GM12878 (cell line): ENCODE measurements at regions not wholly inside any gene's neighbourhood (a gene's known extent, or its start where the extent isn't known, plus 50 kb on each side); places are given as distances from the start of the nearest gene placed in this dataset.

Experiments used
- ATAC-seq: fragments of 200-7000 bp; cut with Tn5 transposase; 3 replicates; pipeline ENCODE4 v1.9.1; 2020; ENCODE audit warnings: mild to moderate bottlenecking, moderate library complexity
- BruUV-seq: library from RNA; stranded (reverse); fragments of 400-500 nt; replicated peaks from 2 replicates; lab custom pipeline; 2021; lab: Mats Ljungman, UMichigan
- CTCF ChIA-PET: fragments of 300-600 bp; sonication (Branson Sonifier 250); formaldehyde crosslinking; extraction: SDS; loops from one replicate; lab custom pipeline; 2021; ENCODE audit warnings: inconsistent platforms; lab: Yijun Ruan, JAX
- POLR2A ChIA-PET: fragments of 350-600 bp; formaldehyde crosslinking; extraction: SDS; loops from one replicate; lab custom pipeline; 2021; ENCODE audit warnings: inconsistent platforms; lab: Charles Lee
- RAD21 ChIA-PET: fragments of 300-600 bp; sonication (Branson Sonifier 250); formaldehyde crosslinking; loops from one replicate; lab custom pipeline; 2023; ENCODE audit warnings: antibody characterized with exemption; ENCODE audit not compliant: unreplicated experiment; lab: Charles Lee
- SMC1A ChIA-PET: fragments of 300-600 bp; sonication (Branson Sonifier 250); formaldehyde crosslinking; loops from one replicate; lab custom pipeline; 2023; ENCODE audit not compliant: unreplicated experiment, uncharacterized antibody; lab: Charles Lee
- DNase-seq: peaks from one replicate; pipeline ENCODE4 v3.0.0-alpha.2; 2011; ENCODE audit warnings: low read depth, low spot score
- FAIRE-seq: peaks from 3 replicates; lab custom pipeline; 2011; peaks lifted over from hg19 to GRCh38; lab: Jason Lieb, UNC
- H2AFZ ChIP-seq: 2 replicates; pipeline ENCODE4 v1.6.0; 2011; ENCODE audit warnings: low read depth, low read length, control low read depth; ENCODE audit not compliant: control insufficient read depth
- H3K27ac ChIP-seq: 2 replicates; pipeline ENCODE4 v1.5.1; 2011; ENCODE audit warnings: control low read depth; ENCODE audit not compliant: control insufficient read depth, insufficient read depth
- H3K27me3 ChIP-seq, 2 experiments: replicated peaks in 1 of 2; 2 replicates each; pipeline versions ENCODE4 v1.6.0 to v1.6.1; 2011; ENCODE audit warnings: low read length in 1 of 2; ENCODE audit not compliant: control insufficient read depth in 2 of 2, insufficient read depth in 2 of 2
- H3K36me3 ChIP-seq, 2 experiments: 2 replicates each; pipeline ENCODE4 v1.5.1; 2011; ENCODE audit warnings: low read length in 1 of 2; ENCODE audit not compliant: control insufficient read depth in 2 of 2, insufficient read depth in 2 of 2
- H3K4me1 ChIP-seq: 2 replicates; pipeline ENCODE4 v1.6.1; 2011; ENCODE audit warnings: mild to moderate bottlenecking, low read length, moderate library complexity, mixed read lengths; ENCODE audit not compliant: control insufficient read depth, insufficient read depth
- H3K4me2 ChIP-seq: 2 replicates; pipeline ENCODE4 v1.6.0; 2011; ENCODE audit warnings: control low read depth; ENCODE audit not compliant: control insufficient read depth, insufficient read depth
- H3K4me3 ChIP-seq: fragments of 200-600 bp; sonication (generic); 2 replicates; pipeline ENCODE4 v1.5.1; 2016
- H3K79me2 ChIP-seq: 2 replicates; pipeline ENCODE4 v1.6.0; 2011; ENCODE audit warnings: low read length; ENCODE audit not compliant: control insufficient read depth, insufficient read depth
- H3K9ac ChIP-seq: 2 replicates; pipeline ENCODE4 v1.8.0; 2011; ENCODE audit warnings: low read length, control low read depth, mixed read lengths; ENCODE audit not compliant: control insufficient read depth, insufficient read depth
- H3K9me3 ChIP-seq: replicated peaks from 3 replicates; pipeline ENCODE4 v1.5.1; 2011; ENCODE audit warnings: mild to moderate bottlenecking, low read length; ENCODE audit not compliant: control insufficient read depth, insufficient read depth
- H4K20me1 ChIP-seq: 2 replicates; pipeline ENCODE4 v1.6.0; 2011; ENCODE audit not compliant: control insufficient read depth, insufficient read depth
- CHD1 ChIP-seq: IDR thresholded peaks from 2 replicates; pipeline ENCODE4 v1.6.1; 2012; ENCODE audit warnings: low read depth, low read length, improper control_type of control experiment
- CHD4 ChIP-seq: fragments of 200-600 bp; sonication (generic); IDR thresholded peaks from 2 replicates; pipeline ENCODE4 v1.6.1; 2016; ENCODE audit warnings: mild to moderate bottlenecking
- CUX1 ChIP-seq: IDR thresholded peaks from 2 replicates; pipeline ENCODE4 v1.6.1; 2012; ENCODE audit warnings: improper control_type of control experiment, low read depth, low read length; ENCODE audit not compliant: insufficient replicate concordance
- FOXM1 ChIP-seq: IDR thresholded peaks from 2 replicates; pipeline ENCODE4 v1.6.1; 2012; ENCODE audit warnings: low read depth, mild to moderate bottlenecking, inconsistent platforms, low read length, moderate library complexity
- HDAC6 ChIP-seq: fragments of 200-600 bp; sonication (generic); IDR thresholded peaks from one replicate; pipeline ENCODE4 v1.8.0; 2017; ENCODE audit warnings: antibody characterized with exemption; ENCODE audit not compliant: unreplicated experiment
- NFYA ChIP-seq: IDR thresholded peaks from 2 replicates; pipeline ENCODE4 v1.6.1; 2011; ENCODE audit warnings: low read depth, mild to moderate bottlenecking, low read length, improper control_type of control experiment, borderline replicate concordance
- NR2F1 ChIP-seq: fragments of 450-650 bp; conservative IDR thresholded peaks from 2 replicates; pipeline ENCODE4 v1.6.1; 2017; ENCODE audit warnings: mild to moderate bottlenecking
- POLR2AphosphoS2 ChIP-seq: IDR thresholded peaks from 2 replicates; pipeline ENCODE4 v1.6.1; 2011; ENCODE audit warnings: low read depth, mild to moderate bottlenecking, low read length, improper control_type of control experiment, moderate library complexity
- POLR2AphosphoS5 ChIP-seq: IDR thresholded peaks from 2 replicates; pipeline ENCODE4 v1.6.1; 2011; ENCODE audit warnings: mild to moderate bottlenecking, low read length, inconsistent platforms
- SREBF2 ChIP-seq: IDR thresholded peaks from 2 replicates; pipeline ENCODE4 v1.6.1; 2012; ENCODE audit warnings: mild to moderate bottlenecking, low read length
- YBX1 ChIP-seq: fragments of 450-650 bp; IDR thresholded peaks from 2 replicates; pipeline ENCODE4 v1.6.1; 2016; ENCODE audit warnings: antibody characterized with exemption
- ZNF207 ChIP-seq: fragments of 450-650 bp; IDR thresholded peaks from 2 replicates; pipeline ENCODE4 v1.6.1; 2014; ENCODE audit warnings: antibody characterized with exemption, mild to moderate bottlenecking, borderline replicate concordance
- ZSCAN29 ChIP-seq: fragments of 450-650 bp; IDR thresholded peaks from 2 replicates; pipeline ENCODE4 v1.6.1; 2017; ENCODE audit warnings: mild to moderate bottlenecking, moderate library complexity
- WGBS: methylation state at CpG from one replicate; pipeline ENCODE4 v1.1.6; 2016; ENCODE audit warnings: low lambda C conversion rate; ENCODE audit not compliant: insufficient replicate concordance, insufficient coverage; ENCODE audit errors: missing lambda C conversion rate; 5-methylcytosine and 5-hydroxymethylcytosine counted together
- in situ Hi-C: fragments of 300-500 bp; cut with MboI; formaldehyde crosslinking; loops from 9 replicates; pipeline ENCODE4 v1.14.3; 2018; ENCODE audit warnings: mixed read lengths
- intact Hi-C: fragments of 100-400 bp; cut with micrococcal nuclease; formaldehyde crosslinking; loops from one replicate; pipeline ENCODE4 v1.14.2; 2022; ENCODE audit not compliant: unreplicated experiment

DNA sequence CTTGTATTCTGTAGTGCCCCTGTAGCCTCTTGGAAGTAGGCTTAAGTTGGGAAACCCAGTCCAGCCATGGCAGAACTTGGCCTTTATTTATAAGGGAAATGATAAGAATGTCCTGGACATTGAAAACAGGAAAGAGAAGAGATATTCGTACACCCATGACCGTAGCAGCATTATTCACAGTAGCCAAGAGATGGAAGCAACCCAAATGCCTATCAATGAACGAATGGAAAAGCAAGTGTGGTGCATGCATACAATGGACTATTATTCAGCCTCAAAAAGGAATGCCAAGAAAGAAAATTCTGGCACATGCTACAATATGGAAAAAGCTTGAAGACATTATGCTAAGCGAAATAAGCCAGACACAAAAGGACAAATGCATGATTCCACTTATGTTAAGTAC lies 315.3 kb downstream of the CXCL12 start:
- Histone ChIP-seq H3K79me2 (no peaks in the 10 kb centered on the region), H3K27me3 (no peaks in the 10 kb centered on the region), H3K4me2 (no peak overlapping the region), H4K20me1 (no peaks in the 10 kb centered on the region), H3K4me1 (no peaks in the 10 kb centered on the region), H3K9me3 (no peaks in the 10 kb centered on the region), H3K9ac (no peak overlapping the region), H3K4me3 (no peak overlapping the region), H3K36me3 (no peaks in the 10 kb centered on the region), H3K27ac (no peak overlapping the region), H2AFZ (no peak overlapping the region)
- FAIRE-seq (no peak), ATAC-seq (no peak), DNase-seq (no peak)
- no TSS peak for BruUV-seq
- TF ChIP-seq YBX1 (no peak), CUX1 (no peak), NFYA (no peak), ZNF207 (no peak), CHD1 (no peak), HDAC6 (no peak), CHD4 (no peak), POLR2AphosphoS5 (no peak), SREBF2 (no peak), POLR2AphosphoS2 (no peak), ZSCAN29 (no peak), FOXM1 (no peak), NR2F1 (no peak)
- ChIA-PET CTCF (no interaction called here), POLR2A (no interaction called here), SMC1A (interaction anchor here (0.6 kb wide), 1 partner anchor 10 kb away, joined by 5 read pairs; no protein-coding TSS in a partner anchor), RAD21 (no interaction called here)
- intact Hi-C loops: no loop called here
- in situ Hi-C loops: no loop called here
- 40% methylated on average over 4 of the region's 4 CpGs for WGBS
